ENCODE measurements at regions not wholly inside any gene's neighbourhood (a gene's known extent, or its start where the extent isn't known, plus 50 kb on each side); places are given as distances from the start of the nearest gene placed in this dataset.

DNA sequence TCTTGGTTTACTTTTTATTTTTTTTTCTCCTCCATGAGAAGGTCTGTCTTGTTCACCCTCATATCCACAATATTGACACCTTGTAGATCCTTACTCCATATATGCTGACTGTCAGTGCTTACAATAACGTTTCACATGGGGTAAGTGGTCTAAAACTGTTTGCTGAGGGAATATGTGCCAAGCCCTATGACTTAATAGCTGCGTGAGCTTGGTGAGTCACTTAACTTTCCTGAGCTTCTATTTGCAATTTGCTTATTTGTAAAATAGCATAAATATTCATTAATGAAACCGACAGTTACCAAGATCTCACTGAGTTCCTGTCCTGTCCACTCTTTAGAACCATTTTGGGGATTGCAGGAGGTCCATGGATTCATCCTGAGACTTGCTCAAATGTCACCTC, 190.7 kb downstream of the CCT6B start:
- DNase-seq (ENCODE audit: low read depth): no peak
- H3K4me3 ChIP-seq (ENCODE audit: low read length): no peak overlapping the region
- TF ChIP-seq, protein P1, sequence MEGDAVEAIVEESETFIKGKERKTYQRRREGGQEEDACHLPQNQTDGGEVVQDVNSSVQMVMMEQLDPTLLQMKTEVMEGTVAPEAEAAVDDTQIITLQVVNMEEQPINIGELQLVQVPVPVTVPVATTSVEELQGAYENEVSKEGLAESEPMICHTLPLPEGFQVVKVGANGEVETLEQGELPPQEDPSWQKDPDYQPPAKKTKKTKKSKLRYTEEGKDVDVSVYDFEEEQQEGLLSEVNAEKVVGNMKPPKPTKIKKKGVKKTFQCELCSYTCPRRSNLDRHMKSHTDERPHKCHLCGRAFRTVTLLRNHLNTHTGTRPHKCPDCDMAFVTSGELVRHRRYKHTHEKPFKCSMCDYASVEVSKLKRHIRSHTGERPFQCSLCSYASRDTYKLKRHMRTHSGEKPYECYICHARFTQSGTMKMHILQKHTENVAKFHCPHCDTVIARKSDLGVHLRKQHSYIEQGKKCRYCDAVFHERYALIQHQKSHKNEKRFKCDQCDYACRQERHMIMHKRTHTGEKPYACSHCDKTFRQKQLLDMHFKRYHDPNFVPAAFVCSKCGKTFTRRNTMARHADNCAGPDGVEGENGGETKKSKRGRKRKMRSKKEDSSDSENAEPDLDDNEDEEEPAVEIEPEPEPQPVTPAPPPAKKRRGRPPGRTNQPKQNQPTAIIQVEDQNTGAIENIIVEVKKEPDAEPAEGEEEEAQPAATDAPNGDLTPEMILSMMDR (IDR thresholded peaks at IDR 0.05; ENCODE audit: insufficient read depth, low read depth, low read length, missing control alignments): no peak

DNA sequence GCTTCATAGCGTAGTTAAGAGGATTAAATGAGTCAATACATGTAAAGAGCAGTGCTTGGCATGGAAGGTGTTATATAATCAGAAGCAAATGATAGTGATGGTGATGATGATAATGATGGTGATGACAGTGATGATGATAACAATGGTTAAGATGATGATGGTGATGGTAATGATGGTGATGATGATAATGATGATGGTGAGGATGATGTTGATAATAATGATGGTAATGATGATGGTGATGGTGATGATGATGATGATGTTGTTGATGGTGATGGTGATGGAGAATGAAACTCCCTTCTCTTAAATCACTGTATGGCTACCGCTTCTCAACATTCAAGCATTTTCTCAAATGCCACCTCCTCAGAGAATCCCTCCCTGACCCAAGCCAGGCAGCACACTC, 190.5 kb downstream of the TMEM132E start:
- TF ChIP-seq, protein P1 (IDR thresholded peaks at IDR 0.05; ENCODE audit: insufficient read depth, low read depth, low read length, missing control alignments): no peak
- no peak overlapping the region for H3K4me3 ChIP-seq (ENCODE audit: low read length)
- no peak for DNase-seq (ENCODE audit: low read depth)

DNA sequence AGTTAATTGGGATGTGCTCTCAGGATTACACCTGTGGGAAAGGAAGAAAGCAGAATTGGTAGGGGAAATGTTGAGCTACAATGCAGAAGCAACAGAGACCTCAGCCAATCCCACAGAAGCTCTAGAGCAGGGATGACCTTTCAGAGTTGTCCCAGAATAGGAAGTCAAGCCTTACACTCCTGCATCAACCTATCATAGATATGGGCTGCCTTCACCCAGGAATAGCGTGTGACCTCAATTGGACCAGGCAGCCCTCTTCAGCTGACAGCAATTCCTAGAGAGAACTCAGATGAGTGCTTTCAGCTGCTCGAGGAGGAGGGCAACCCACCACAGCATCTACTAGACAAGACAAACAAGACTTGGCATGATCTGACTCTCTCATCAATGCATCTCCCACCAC, 189.7 kb downstream of the TMEM132E start:
- no peak overlapping the region for H3K4me3 ChIP-seq (ENCODE audit: low read length)
- DNase-seq (ENCODE audit: low read depth): no peak
- TF ChIP-seq, protein P1 (IDR thresholded peaks at IDR 0.05; ENCODE audit: insufficient read depth, low read depth, low read length, missing control alignments): no peak

DNA sequence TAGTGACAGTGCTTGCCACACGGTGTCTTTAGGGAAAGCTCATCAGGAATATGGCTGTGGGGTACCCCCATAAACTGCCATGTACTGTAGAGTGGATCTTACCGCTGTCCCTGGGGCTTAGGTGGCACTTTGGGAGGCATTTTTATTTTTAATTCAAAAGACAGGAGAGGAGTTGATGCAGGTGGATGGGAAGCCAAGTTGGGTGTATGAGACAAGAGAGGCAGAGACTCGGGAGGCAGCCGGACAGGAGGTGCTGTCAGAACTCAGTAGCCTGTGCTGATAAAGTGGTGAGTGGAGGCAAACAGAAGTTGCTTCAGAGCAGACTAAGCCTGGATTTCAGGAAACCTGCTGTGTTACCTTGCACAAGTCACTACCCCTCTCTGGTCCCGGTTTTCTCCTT, 185.9 kb downstream of the TMEM132E start:
- no peak overlapping the region for H3K4me3 ChIP-seq (ENCODE audit: low read length)
- DNase-seq (ENCODE audit: low read depth): no peak
- TF ChIP-seq, protein P1 (IDR thresholded peaks at IDR 0.05; ENCODE audit: insufficient read depth, low read depth, low read length, missing control alignments): no peak

DNA sequence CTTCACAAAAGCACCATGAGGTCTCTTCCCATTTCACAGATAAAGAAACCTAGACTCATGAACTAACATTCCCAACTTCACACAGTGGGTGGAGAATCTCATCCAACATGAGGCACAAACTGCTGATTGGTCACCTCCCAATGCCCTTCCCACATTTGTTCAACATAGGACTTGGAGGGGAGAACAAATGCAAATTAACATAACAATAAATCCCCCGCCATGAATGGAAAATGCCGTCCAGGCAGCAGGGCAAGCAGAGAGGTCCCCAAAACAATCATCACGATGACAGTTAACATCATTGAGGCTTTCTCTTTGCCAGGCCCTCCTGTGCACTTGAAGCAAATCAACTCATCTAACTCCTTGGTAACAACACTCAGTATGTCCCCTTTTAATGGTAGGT, 185.3 kb downstream of the TMEM132E start:
- TF ChIP-seq, protein P1 (IDR thresholded peaks at IDR 0.05; ENCODE audit: insufficient read depth, low read depth, low read length, missing control alignments): no peak
- no peak overlapping the region for H3K4me3 ChIP-seq (ENCODE audit: low read length)

DNA sequence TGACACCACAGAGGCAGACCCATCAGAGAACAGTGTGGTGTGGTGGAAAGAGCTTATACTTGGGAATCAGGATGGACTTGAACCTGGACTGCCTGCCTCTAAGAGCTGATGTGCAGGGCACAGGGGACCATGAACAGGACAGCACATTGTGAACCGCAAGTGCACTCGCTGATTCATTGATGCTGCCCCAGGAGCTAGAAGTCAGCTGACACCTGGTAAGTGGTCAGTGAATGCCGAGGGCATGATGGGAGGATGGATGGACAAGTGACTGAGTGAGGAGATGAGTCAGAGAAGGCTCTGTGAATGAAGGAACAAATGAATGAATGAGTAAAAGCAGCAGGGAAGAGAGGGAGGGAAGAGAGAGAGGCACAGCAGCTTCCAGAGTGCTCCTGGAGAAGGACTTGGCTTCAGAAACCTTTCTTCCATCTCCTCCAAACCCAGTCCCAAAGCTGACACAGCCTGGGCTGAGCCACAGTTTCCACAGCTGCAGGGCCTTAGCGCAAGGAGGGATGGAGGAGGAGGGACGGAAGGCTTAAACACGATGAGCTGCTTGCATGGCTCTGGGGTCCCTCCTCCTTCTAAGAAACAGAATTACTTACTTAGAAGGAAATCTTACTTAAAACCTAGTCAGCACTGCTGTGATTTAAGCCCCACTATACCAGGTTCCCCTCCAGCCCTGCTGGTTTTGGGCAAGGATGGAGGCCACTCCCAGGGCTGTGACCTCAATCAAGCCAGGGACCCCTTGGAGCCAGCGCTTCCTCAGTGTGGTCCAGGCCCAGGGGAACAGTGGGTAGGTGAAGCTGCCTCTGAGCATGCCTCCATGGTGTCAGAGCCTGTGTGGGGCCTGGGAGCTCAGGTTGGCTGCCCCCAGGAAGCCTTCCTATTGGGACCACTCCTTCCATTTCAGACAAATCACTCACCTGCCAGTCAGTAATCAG, 184.6 kb downstream of the TMEM132E start:
- TF ChIP-seq, protein P1 (IDR thresholded peaks at IDR 0.05; ENCODE audit: insufficient read depth, low read depth, low read length, missing control alignments): no peak
- H3K4me3 ChIP-seq (ENCODE audit: low read length): no peak overlapping the region
- no peak for DNase-seq (ENCODE audit: low read depth)

More for the DNA sequence above, 185.3 kb downstream of the TMEM132E start:
- no peak for DNase-seq (ENCODE audit: low read depth)

DNA sequence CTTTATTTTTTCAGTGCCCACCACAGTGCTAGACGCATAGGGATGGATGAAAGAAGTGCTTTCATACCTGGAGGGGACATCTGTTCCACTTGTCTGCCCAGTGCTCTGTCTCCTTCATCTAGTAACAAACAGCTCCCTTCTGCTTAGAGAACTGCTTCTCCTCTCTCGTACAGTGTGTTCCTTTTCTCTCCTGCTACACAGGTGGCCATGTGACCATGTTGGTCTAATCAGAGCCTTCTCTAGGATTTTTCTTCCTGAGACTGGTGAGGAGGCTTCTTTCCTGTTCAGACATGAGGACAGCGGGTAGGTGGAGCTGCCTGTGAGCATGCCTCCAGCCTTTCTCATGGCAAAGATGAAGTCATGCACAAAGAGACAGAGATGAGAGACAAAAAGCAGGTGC, 182.7 kb downstream of the TMEM132E start:
- TF ChIP-seq, protein P1 (IDR thresholded peaks at IDR 0.05; ENCODE audit: insufficient read depth, low read depth, low read length, missing control alignments): no peak
- DNase-seq (ENCODE audit: low read depth): no peak
- H3K4me3 ChIP-seq (ENCODE audit: low read length): no peak overlapping the region
